K562 (cell line): ENCODE measurements at regions not wholly inside any gene's neighbourhood (a gene's known extent, or its start where the extent isn't known, plus 50 kb on each side); places are given as distances from the start of the nearest gene placed in this dataset.

Experiments
- ATAC-seq: fragments of 200-7000 bp; cut with Tn5 transposase; 3 replicates; pipeline ENCODE4 v1.9.1; 2020; ENCODE audit warnings: moderate library complexity
- BruUV-seq: library from RNA; stranded (reverse); fragments of 400-500 nt; replicated peaks from 2 replicates; lab custom pipeline; 2021; lab: Mats Ljungman, UMichigan
- CTCF ChIA-PET: fragments of 300-600 bp; formaldehyde crosslinking; extraction: SDS; loops from one replicate; lab custom pipeline; 2021; ENCODE audit warnings: low intra/inter-chr PET ratio; lab: Yijun Ruan, JAX
- POLR2A ChIA-PET: fragments of 300-600, 350-650 bp; sonication (Branson Sonifier 250); formaldehyde crosslinking; extraction: SDS; loops from one replicate; lab custom pipeline; 2021; ENCODE audit warnings: antibody characterized with exemption, inconsistent platforms; lab: Yijun Ruan, JAX
- DNase-seq, 4 experiments: peaks; one replicate each; pipeline versions ENCODE4 v3.0.0 to v3.0.0-alpha.2; 2011 to 2018; ENCODE audit warnings: low spot score in 3 of 4, mixed read lengths in 3 of 4; ENCODE audit errors: extremely low read depth in 1 of 4
- FAIRE-seq: peaks from 2 replicates; lab custom pipeline; 2011; peaks lifted over from hg19 to GRCh38; lab: Jason Lieb, UNC
- H2AFZ ChIP-seq: 2 replicates; pipeline ENCODE4 v1.6.0; 2011; ENCODE audit warnings: low read depth, low read length, control low read depth, inconsistent platforms
- H3K27ac ChIP-seq: fragments of 200-600 bp; 3 replicates; pipeline ENCODE4 v1.8.0; 2011; ENCODE audit warnings: low read depth, mild to moderate bottlenecking, control low read depth, inconsistent platforms, low read length, moderate library complexity, mixed read lengths; ENCODE audit errors: extremely low read depth
- H3K27me3 ChIP-seq, 2 experiments: fragments of 300-600 bp in 1 of 2; 2 replicates in 1 of 2; 3 replicates in 1 of 2; pipeline versions ENCODE4 v1.6.0 to v1.8.0; 2011; ENCODE audit warnings: inconsistent platforms in 2 of 2, low read length in 2 of 2, mild to moderate bottlenecking in 1 of 2, mixed read lengths in 1 of 2, moderate library complexity in 1 of 2; ENCODE audit not compliant: control insufficient read depth in 2 of 2, insufficient read depth in 2 of 2
- H3K36me3 ChIP-seq: fragments of 300-600 bp; 3 replicates; pipeline ENCODE4 v1.8.0; 2011; ENCODE audit warnings: mild to moderate bottlenecking, low read length, inconsistent platforms; ENCODE audit not compliant: control insufficient read depth, insufficient read depth
- H3K4me1 ChIP-seq, 2 experiments: fragments of 200-600 bp in 1 of 2; replicated peaks in 1 of 2; 2 replicates in 1 of 2; 3 replicates in 1 of 2; pipeline versions ENCODE4 v1.5.1 to v1.8.0; 2011; ENCODE audit warnings: inconsistent platforms in 2 of 2, low read length in 2 of 2, mild to moderate bottlenecking in 1 of 2, mixed read lengths in 1 of 2, moderate library complexity in 1 of 2; ENCODE audit not compliant: control insufficient read depth in 2 of 2, insufficient read depth in 2 of 2
- H3K4me2 ChIP-seq: 2 replicates; pipeline ENCODE4 v1.6.1; 2011; ENCODE audit warnings: low read length, control low read depth, inconsistent platforms, mixed read lengths; ENCODE audit not compliant: insufficient read depth
- H3K4me3 ChIP-seq: fragments of 200-600 bp; sonication (generic), shearing (Covaris generic); 2 replicates; pipeline ENCODE4 v1.5.1; 2016; ENCODE audit warnings: control low read depth, inconsistent platforms
- H3K79me2 ChIP-seq: fragments of 200-600 bp; 3 replicates; pipeline ENCODE4 v1.8.0; 2011; ENCODE audit warnings: low read length, inconsistent platforms; ENCODE audit not compliant: control insufficient read depth, insufficient read depth
- H3K9ac ChIP-seq, 2 experiments: 2 replicates each; pipeline versions ENCODE4 v1.6.0 to v1.6.1; 2011; ENCODE audit warnings: low read depth in 2 of 2, low read length in 2 of 2, control low read depth in 1 of 2, inconsistent platforms in 1 of 2, mild to moderate bottlenecking in 1 of 2, mixed read lengths in 1 of 2; ENCODE audit not compliant: insufficient read depth in 1 of 2
- H3K9me1 ChIP-seq: one replicate; pipeline ENCODE4 v1.6.0; 2011; ENCODE audit warnings: inconsistent platforms, mild to moderate bottlenecking, low read length, moderate library complexity; ENCODE audit not compliant: control insufficient read depth, insufficient read depth
- H3K9me3 ChIP-seq: replicated peaks from 2 replicates; pipeline ENCODE4 v1.5.1; 2011; ENCODE audit warnings: low read depth, low read length, inconsistent platforms; ENCODE audit not compliant: control insufficient read depth, insufficient read depth
- H4K20me1 ChIP-seq: replicated peaks from 2 replicates; pipeline ENCODE4 v1.6.1; 2011; ENCODE audit warnings: low read length, inconsistent platforms, mixed read lengths; ENCODE audit not compliant: control insufficient read depth, insufficient read depth
- ARHGAP35 ChIP-seq: fragments of 450-650 bp; IDR thresholded peaks from 2 replicates; pipeline ENCODE4 v1.6.1; 2018; ENCODE audit not compliant: partially characterized antibody
- CEBPG ChIP-seq, 3 experiments: fragments of 200-800 bp in 1 of 3; sonication (Bioruptor generic) in 1 of 3; sonication (generic) in 1 of 3; formaldehyde crosslinking in 1 of 3; IDR thresholded peaks in 2 of 3; conservative IDR thresholded peaks in 1 of 3; 2 replicates each; pipeline versions ENCODE4 v1.6.1 to v1.8.0; 2016 to 2022; ENCODE audit warnings: missing compliant biosample characterization in 2 of 3, missing genetic modification characterization in 2 of 3, mild to moderate bottlenecking in 1 of 3, missing genetic modification reagents in 1 of 3
- CLOCK ChIP-seq: fragments of 250-450 bp; sonication (Bioruptor Pico); IDR thresholded peaks from 2 replicates; pipeline ENCODE4 v1.4.0; 2020; ENCODE audit warnings: mild to moderate bottlenecking, moderate library complexity, borderline replicate concordance
- HDAC2 ChIP-seq: fragments of 450-650 bp; IDR thresholded peaks from 2 replicates; pipeline ENCODE4 v1.6.1; 2016; ENCODE audit warnings: mild to moderate bottlenecking
- IFI16 ChIP-seq: fragments of 250-450 bp; sonication (Bioruptor Pico); IDR thresholded peaks from 2 replicates; pipeline ENCODE4 v2.1.2; 2022; ENCODE audit warnings: mild to moderate bottlenecking, inconsistent platforms
- MAFG ChIP-seq: fragments of 450-650 bp; conservative IDR thresholded peaks from 2 replicates; pipeline ENCODE4 v1.6.1; 2016; ENCODE audit warnings: missing genetic modification characterization, missing compliant biosample characterization
- MTA3 ChIP-seq: fragments of 450-650 bp; formaldehyde crosslinking; IDR thresholded peaks from 2 replicates; pipeline ENCODE4 v1.6.1; 2017; ENCODE audit warnings: mild to moderate bottlenecking, borderline replicate concordance
- NEUROD1 ChIP-seq: fragments of 150-350 bp; IDR thresholded peaks from 2 replicates; pipeline ENCODE4 v1.6.1; 2014; ENCODE audit warnings: borderline replicate concordance, low read length, low read depth; ENCODE audit not compliant: partially characterized antibody
- NR0B1 ChIP-seq: fragments of 450-650 bp; IDR thresholded peaks from one replicate; pipeline ENCODE4 v1.6.1; 2018; ENCODE audit warnings: mild to moderate bottlenecking, moderate library complexity; ENCODE audit not compliant: partially characterized antibody
- PHF8 ChIP-seq: fragments of 200-600 bp; sonication (generic); IDR thresholded peaks from 2 replicates; pipeline ENCODE4 v1.6.1; 2012; ENCODE audit warnings: mixed run types, mild to moderate bottlenecking, inconsistent platforms, low read length, moderate library complexity, borderline replicate concordance
- PHTF2 ChIP-seq: fragments of 250-450 bp; sonication (Bioruptor Pico); IDR thresholded peaks from 2 replicates; pipeline ENCODE4 v1.5.0; 2021; ENCODE audit warnings: mild to moderate bottlenecking
- RB1 ChIP-seq: fragments of 450-650 bp; IDR thresholded peaks from 2 replicates; pipeline ENCODE4 v1.6.1; 2017; ENCODE audit warnings: low read depth, mild to moderate bottlenecking
- TCF3 ChIP-seq: sonication (generic); formaldehyde crosslinking; IDR thresholded peaks from 2 replicates; pipeline ENCODE4 v1.4.0; 2020; ENCODE audit warnings: mild to moderate bottlenecking, missing genetic modification reagents
- ZBED1 ChIP-seq: IDR thresholded peaks from 2 replicates; pipeline ENCODE4 v1.6.1; 2014
- WGBS: fragments of 100-300 bp; shearing (Covaris generic); methylation state at CpG from one replicate; pipeline ENCODE4 v1.1.6; 2016; ENCODE audit warnings: low coverage, mixed read lengths; ENCODE audit not compliant: insufficient coverage; ENCODE audit errors: missing lambda C conversion rate; 5-methylcytosine and 5-hydroxymethylcytosine counted together
- in situ Hi-C: fragments of 300-500 bp; cut with MboI; formaldehyde crosslinking; loops from 4 replicates; pipeline ENCODE4 v1.15.0; 2018; ENCODE audit warnings: inconsistent platforms, mixed read lengths
- intact Hi-C: fragments of 100-400 bp; cut with micrococcal nuclease; formaldehyde crosslinking; loops from 2 replicates; pipeline ENCODE4 v1.14.2; 2022

GRCh38 chr21:16851054-16851453 lies 661.8 kb upstream of the CXADR start:
- Histone ChIP-seq H3K79me2 (no peaks in the 10 kb centered on the region), H3K27me3 (no peaks in the 10 kb centered on the region), H3K4me1 (no peaks in the 10 kb centered on the region), H4K20me1 (no peaks in the 10 kb centered on the region), H3K9me1 (no peaks in the 10 kb centered on the region), H3K4me3 (no peak overlapping the region), H3K9me3 (no peaks in the 10 kb centered on the region), H3K27ac (no peak overlapping the region), H3K9ac (no peak overlapping the region), H3K4me2 (no peak overlapping the region), H2AFZ (no peak overlapping the region)
- ChIA-PET CTCF (no interaction called here), POLR2A (no interaction called here)
- BruUV-seq = no TSS peak
- in situ Hi-C loops = no loop called here
- intact Hi-C loops = no loop called here
- no peak for ATAC-seq
- 0% methylated on average over 2 of the region's 2 CpGs for WGBS
- DNase-seq = peak in 1 of 4 experiments; percentile 4
- no peak for TF ChIP-seq MTA3
- TF ChIP-seq, all 486 proteins: peak for 0
- no peak for FAIRE-seq
- H3K36me3 ChIP-seq = no peaks in the 10 kb centered on the region

- intact Hi-C loops (no loop called here), in situ Hi-C loops (no loop called here)
- DNase-seq (no peak), ATAC-seq (no peak), FAIRE-seq (no peak)
- Histone ChIP-seq H3K4me3 (no peak overlapping the region), H3K79me2 (no peaks in the 10 kb centered on the region), H3K9me3 (no peaks in the 10 kb centered on the region), H3K4me1 (no peaks in the 10 kb centered on the region), H3K9ac (no peak overlapping the region), H3K4me2 (no peak overlapping the region), H3K9me1 (no peaks in the 10 kb centered on the region), H3K36me3 (no peaks in the 10 kb centered on the region), H4K20me1 (no peaks in the 10 kb centered on the region), H2AFZ (no peak overlapping the region), H3K27ac (no peak overlapping the region), H3K27me3 (no peaks in the 10 kb centered on the region)
- BruUV-seq = no TSS peak
- ChIA-PET CTCF (no interaction called here), POLR2A (no interaction called here)
- TF ChIP-seq PHF8 (no peak), TCF3 (CRISPR knock-in tag) (no peak), CEBPG (CRISPR knock-in tag; IDR thresholded peaks at IDR 0.05) (no peak), CEBPG (tag; conservative IDR thresholded peaks at IDR 0.05 in 1 of 2, IDR thresholded peaks at IDR 0.05 in 1 of 2) (no peak), NR0B1 (no peak), ARHGAP35 (no peak), HDAC2 (no peak), RB1 (no peak), PHTF2 (CRISPR knock-in tag) (no peak), CLOCK (CRISPR knock-in tag) (no peak), IFI16 (no peak), NEUROD1 (no peak), ZBED1 (no peak), MAFG (no peak)
Observed at GRCh38 chr21:16855164-16855667, 657.6 kb upstream of the CXADR start.
